ENCODE measurements at regions not wholly inside any gene's neighbourhood (a gene's known extent, or its start where the extent isn't known, plus 50 kb on each side); places are given as distances from the start of the nearest gene placed in this dataset.
"Not testable (repeated sequence)": the region's sequence is repeated elsewhere in the genome, so short reads cannot be mapped to it uniquely, and the experiment has no call there.

DNA sequence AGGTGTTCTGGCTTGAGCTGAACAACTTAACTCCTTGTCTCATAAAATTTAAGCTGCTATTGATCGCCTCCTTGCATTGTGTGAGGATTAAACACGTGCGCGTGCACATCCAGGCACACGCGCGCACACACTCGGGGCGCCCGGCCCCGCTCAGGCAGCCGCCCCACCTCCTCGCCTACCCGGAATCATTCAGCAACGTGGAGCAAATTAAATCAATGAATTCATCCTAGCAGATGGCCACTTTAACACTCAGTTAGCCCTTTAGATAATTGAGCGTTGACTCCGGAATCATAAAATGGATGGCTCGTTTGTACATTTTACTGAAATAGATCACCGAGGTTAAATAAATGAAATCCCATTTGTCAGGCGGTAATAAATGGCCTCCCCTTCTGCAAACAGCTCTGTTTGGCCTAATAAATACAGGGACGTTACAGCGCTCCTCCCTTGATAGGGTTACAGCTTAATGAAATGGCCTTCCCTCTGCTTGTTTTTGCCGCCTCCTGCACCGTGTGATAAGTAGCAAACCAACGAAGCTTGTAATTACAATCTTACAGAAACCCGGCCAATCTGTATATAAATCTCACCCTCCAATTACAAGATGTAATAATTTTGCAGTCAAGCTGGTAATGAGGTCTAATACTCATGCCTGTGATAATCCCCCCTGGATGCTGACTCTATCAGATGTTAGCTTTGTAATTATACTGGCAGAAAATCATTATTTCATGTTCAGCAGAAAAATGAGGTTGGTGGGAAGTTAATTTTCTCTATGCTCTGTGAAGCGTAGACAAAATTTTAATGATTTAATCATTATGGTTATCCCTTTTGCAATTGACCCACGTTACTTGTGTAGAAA lies 229.7 kb upstream of the IRX4 start:
- DNase-seq: no peak

DNA sequence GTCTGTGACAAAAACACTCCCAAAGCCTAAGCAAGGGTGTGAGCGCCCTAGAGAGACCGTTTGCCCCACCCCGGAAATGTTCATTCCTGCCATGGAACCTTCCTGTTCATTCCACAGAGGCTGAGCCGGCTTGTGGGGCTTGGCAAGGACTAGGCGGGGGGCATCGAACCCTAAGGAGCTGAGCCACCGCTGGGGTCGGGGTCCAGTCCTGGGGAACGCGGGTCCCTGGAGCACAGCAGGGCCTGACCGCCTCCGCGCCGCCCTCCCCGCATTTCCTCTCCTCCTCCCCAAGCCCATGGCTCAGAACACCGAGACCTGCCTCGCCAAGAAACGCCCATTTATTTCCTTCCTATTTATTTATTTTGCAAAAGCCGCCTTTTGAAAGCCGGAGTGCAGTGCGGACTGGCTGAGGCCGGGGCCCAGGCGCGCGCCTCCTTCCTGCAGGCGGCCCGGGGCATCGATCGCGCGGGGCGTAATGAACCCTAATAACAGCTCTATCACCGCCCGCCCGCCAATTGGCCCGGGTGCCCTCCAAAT lies 228.9 kb upstream of the IRX4 start:
- DNase-seq: no peak

DNA sequence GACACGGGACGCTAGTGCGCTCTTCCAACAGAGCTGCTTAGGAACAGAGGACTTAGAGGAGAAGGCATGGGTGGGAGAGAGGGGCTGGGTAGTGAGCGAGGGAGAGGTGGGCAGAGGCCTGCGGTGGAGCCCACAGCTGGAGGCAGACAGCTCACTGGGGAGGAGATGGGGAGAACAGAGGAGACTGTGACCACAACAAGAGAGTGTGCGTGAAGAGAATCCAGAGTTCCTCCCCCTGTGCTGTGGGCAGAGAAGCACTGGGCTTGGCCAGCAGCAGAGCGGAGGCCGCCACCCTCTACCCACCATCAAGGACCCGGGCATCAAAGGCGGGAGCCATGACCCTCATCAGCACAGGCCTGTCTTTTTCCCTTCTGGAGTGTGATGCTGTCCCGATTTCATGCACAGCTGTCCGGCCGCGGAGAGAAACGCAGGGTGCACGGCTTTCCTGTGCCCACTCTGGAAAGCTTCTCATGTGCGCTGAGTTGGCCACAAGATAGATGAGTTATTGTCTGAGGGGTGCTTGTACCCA lies 228.3 kb upstream of the IRX4 start:
- no peak for DNase-seq

DNA sequence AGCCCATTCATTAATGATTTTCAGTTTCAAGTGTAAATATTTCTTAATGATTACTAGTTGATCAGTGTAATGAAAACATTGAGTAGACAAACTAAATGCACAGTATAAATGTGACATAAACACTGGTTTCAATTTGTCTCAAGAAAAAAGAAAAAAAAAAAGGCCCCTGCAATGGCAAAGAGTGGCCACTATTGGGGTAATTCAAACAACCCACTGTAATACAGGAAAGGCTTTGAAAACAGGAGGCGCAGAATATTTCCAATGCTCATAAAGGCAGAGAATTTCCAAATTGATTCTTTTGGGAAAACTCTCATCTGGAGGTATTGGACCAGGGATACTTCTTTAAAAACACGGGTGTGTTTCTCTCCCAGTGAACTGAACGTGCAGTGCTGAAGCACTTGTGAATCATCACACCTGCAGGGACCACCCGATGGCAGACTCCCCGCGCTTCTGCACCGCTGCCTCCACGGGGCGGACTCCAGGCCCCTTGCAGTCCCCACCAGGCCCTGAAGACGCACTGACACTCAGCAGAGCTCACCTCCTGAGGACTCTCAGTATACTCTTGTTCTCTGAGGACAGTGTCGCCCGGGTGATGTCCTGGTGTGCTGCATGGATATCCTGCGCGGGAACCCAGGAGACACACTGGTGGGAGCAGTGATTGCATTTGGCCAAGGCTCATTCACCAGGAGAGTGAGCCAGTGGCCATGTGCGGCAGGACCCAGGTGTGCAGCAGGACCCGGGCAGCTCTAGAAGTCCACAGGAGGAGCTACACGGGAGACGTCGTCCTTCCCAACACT lies 227.6 kb upstream of the IRX4 start:
- DNase-seq: no peak

DNA sequence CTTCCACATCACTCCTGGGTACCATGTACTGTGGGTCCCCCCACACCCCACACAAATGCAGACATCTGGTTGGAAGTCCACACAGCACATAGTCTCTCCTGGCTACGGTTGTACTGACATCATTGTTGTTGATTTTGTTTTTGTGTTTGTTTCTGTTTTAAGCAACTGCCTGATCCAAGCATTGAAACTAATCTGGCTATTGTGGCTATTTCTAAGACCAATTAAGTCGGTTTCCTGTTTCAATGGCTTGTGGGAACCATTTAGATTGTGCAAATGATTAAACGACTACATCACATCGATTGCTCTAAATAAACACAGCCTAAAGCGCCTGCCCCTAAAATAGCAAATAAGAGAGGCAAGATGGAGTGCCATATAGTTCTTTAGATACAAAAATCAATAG lies 226.8 kb upstream of the IRX4 start:
- no peak for DNase-seq

DNA sequence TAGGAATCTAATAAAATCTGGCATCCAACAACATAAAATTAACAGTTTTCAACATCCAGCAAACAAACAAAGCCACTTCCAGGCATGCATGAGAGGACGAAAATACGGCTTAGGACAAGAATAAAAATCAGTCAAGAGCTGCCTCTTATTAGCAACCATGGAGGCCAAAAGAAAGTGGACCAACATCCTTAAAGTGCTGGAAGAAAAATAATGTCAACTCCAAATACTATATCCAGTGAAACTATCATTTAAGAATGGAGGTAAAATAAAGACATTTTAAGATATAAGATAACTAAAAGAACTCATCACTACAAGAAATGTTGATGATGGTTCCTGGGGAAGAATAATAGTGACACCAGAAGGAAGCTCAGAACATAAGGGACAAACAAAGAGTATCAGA lies 224.0 kb upstream of the IRX4 start:
- no peak for DNase-seq

DNA sequence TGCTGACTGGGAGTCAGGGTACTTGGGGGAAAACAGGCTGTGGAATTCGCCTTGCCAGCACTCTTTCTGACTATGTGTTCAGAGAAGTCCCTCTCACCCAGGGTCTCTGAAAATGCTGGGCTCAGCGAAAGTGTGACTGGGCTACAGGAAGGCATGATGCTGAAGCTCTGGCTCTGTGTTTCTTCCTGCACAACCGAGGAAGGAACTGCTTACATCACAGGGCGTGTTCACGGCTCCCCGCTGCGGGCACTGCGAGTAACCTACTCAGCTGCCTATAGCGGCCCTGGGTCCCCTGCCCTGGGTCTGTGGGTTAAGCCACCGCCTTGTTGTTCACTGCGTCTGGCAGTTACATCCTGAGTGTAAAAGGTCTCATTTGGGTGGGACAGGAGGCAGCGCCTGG lies 222.4 kb upstream of the IRX4 start:
- DNase-seq: no peak

DNA sequence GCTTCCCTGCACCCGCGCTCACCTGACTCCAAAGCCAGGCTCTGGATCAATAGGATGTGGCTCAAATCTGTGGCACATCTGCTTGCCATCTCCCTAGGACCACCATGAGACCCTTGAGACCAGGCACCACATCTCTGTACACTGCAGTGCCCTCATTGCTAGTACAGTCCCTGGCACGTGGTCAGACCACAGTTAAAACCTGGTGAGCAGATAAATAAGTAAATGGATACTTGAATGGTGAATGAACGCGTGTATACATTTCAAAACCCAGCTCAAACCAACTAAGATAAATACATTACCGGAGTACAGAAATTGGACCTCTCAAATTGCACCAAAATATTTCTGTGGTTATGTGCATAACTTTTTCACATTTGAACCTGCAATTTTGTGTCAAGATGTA lies 221.2 kb upstream of the IRX4 start:
- no peak for DNase-seq

DNA sequence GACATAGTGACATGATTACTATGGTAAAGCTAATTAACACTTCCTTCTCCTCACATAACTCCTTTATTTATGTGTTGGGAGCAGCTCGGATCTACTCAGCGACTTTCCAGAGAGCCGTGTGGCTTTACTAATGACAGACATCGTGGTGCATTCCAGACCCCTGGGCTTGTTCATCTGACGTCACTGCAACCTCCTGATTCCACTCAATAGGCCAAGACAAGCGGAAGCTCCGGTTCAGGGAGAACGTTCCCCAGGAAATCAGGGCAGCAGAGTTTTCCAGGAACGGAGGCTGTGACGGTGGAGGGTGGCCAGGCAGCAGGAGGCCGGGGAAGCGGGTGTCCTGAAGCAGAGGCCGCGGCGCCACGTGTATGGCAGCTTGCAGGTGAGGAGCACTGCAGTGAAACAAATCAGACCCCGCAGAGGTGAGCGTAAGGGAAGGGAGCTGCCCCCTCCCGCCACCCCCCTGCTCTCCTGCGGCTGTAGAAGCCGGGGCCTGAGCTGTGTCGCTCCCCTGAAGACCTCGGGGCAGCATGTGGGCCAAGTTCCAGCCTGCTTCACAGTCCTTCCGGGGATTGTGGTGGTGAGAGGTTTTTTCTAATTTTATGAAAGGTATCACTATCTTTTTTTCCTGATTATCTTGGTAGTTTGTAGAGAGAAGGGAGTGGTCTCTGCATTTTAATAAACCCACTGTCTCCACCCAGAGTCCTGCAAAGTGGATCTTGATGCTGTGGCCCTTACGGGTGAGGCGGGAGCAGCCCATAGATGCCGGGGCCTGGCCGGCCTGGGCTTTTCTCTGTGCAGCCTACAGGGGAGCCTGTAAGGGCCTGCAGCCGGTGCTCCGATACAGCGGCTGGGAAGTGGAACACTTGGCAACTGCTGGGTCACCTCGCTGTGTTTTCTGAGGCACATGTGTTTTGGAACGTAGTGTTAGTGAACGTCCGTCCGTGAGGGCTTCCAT lies 220.4 kb upstream of the IRX4 start:
- no peak for DNase-seq

DNA sequence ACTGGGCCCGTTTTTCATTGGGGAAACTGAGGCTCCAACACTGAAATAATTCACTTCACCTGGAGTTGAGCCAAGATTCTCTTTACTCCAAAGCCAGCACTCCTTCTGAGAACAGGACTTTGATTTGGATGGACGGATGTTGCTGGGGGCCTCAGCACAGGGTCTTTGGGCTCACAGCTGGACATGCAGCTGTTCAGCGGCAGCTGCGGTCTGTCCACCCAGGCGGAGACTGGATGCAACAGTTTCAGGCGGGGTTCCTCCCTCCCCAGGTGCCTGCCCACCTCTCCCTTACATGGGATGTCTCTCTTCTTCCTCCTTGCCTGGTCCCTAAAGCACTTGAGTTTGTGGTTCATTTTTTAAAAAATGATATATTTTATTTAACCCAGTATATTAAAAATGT lies 219.0 kb upstream of the IRX4 start:
- no peak for DNase-seq

DNA sequence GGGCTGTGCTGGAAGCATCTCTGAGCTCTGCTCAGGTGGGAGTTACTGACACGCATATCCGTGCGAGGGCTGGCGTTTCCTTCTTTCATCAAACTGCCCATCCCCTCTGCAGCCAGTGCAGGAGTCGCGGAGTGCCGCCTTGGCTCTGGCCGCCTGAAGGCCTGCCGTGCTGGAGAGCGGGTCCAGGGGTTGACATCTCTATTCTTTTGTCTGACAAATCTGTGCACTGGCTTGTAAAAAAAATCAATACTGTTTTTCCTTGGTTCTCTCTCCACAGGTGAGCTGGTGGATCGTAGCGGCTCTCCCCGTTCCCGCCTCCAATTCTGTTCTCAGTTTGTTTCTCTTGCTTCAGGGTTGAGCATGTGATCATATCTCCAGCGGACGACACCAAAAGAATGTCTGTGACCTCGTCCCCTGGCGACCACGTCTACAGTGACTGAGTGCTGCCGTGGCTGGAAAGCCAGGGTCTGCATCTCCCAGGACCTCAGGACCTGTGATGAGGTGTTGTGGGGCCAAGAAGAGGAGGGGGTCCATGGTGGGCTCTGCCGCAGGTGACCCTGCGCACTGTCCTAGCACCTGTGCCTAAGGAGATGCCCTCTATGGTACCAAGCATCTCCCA lies 214.3 kb upstream of the IRX4 start:
- DNase-seq: no peak

DNA sequence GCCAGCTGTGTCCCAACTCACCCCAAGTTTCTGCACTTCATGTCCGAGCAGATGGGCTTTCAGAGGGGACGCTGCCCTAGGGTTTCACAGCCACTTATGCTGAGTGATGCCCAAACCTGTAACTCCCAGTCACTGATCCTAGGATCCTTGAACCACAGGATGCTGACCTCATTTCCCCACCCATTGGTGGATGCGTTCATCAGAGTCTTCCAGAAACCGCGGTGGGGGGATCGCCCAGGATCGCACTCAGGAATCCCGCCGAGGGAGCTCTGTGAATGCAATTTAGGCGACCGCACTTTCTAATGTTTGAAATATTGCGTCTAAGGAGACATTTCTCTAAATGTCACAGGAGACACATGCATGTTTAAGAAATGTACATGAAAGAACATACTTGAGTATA lies 212.3 kb upstream of the IRX4 start:
- no peak for DNase-seq

DNA sequence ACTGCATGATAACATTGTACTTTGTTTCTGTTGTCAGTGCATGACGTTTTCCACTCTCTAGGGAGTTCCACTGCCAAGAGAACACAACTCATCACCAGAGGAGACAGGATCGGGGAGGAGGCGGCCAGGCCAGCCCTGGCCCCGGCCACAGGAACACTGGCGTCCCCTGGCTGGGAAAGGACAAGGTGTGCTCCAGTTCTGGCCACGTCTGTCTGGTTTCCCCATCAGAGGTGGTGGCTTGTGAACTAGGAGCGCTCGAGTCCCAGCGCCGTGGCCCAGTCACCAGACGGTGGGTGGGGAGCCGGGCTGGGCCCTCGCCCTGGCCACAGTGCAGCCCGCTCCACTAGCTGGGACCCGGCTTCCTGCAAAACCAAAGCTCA lies 211.9 kb upstream of the IRX4 start:
- no peak for DNase-seq

DNA sequence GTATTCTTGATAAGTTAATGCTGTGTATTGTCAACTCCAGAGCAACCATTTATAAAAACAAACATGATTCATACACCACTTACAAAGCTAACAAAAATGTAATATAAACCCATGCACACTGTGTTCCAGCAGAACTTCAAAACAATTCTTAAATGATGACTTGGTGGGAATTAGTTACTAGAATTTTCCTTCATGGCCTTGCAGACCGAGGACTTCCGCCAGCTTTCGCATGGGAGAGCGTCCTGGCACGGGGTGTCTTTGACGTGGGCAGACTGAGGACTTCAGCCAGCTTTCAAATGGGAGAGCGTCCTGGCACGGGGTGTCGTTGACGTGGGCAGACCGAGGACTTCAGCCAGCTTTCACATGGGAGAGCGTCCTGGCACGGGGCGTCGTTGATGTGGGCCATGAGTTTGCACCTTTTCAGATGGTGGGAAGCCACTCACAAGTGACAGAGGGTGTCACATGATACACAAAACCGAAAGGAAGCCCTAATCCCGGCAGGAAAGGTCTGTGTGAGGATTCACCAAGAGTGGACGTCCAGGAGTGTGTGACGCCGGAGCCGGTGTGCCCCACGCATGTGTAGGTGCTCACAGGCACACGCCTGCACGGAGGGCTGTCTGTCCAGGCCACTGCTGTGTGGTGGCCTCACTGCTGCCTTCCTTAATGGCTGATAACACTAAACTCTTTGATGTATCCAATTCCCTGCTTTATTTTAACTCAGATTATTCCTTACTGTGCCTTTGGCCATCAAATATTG lies 211.3 kb upstream of the IRX4 start:
- DNase-seq: peak in 1 of 2 experiments; percentile 29

DNA sequence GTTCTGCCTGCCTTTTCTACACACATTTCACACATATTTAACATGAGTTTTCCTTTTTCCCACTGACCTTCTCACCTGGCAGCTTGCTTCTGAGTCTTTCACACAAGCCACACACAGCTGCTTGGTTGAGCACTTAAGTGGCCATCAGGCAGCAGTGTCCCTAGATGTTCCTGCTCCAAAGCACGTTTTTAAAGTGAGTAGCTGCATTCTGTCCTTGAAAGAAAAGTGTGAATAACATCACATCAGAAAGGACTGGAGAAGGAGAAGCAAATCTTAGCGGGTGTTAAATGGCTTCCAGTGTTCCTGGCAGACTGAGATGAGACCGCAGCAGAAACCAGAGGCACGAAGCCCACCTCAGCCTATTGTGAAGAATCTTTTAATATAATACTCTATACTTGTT lies 209.2 kb upstream of the IRX4 start:
- DNase-seq: no peak

DNA sequence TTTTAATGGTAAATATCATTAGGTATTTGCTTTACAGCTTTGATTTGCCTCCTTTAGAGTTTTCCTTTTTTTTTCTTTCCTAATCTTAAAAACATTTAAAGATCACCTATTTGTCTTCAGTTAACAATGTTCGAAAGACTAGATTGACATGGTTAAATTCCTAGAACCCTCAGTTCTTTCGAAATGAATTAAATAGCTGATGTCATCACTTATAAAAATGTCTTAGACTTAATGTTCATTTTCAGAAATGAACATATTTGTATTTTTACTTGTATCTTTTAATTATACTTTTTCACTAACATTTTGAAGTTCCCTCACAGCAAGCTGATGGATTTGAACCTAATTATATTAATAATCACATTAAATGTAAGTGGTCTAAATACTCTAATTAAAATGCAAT lies 205.3 kb upstream of the IRX4 start:
- no peak for DNase-seq

DNA sequence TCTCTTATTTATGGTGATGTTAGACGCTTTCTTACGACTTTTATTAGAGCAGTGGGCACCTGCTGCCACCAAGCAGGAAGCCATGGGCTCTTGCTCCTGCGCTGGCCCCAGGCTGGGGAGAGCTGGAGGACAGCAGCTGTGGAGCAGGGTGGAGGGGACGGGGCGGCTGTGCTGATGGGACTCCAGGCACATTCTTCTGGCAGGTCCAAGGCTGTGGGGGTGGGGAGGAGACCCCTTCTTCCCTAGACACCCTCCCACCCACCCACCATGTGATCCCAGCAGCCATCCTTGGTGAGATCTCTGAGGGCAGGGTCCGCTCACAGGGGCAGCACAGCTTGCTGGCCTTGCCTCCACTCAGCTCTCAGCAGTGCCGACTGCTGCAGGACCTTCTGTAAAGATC lies 192.6 kb upstream of the IRX4 start:
- no peak for DNase-seq

DNA sequence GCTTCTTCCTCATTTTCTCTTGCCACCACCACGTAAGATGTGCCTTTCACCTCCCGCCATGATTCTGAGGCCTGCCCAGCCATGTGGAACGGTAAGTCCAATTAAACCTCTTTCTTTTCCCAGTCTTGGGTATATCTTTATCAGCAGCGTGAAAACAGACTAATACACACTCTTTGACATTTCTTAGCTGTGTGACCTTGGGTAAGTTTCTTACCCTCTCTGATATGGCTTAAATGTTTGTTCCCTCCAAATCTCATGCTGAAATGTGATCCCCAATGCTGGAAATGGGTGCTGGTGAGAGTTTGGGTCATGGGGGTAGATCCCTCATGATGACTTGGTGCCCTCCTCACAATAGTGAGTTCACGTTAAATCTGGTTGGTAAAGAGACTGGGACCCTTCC lies 188.8 kb upstream of the IRX4 start:
- DNase-seq: no peak

DNA sequence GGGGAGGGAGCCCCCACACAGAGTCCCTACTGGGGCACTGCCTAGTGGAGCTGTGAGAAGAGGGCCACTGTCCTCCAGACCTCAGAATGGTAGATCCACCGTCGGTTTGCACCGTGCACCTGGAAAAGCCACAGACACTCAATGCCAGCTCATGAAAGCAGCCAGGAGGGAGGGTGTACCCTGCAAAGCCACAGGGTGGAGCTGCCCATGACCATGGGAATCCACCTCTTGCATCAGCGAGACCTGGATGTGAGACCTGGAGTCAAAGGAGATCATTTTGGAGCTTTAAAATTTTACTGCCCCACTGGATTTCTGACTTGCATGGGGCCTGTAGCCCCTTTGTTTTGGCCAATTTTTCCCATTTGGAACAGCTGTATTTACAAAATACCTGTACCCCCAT lies 188.1 kb upstream of the IRX4 start:
- DNase-seq: peak; percentile 10 to 23

DNA sequence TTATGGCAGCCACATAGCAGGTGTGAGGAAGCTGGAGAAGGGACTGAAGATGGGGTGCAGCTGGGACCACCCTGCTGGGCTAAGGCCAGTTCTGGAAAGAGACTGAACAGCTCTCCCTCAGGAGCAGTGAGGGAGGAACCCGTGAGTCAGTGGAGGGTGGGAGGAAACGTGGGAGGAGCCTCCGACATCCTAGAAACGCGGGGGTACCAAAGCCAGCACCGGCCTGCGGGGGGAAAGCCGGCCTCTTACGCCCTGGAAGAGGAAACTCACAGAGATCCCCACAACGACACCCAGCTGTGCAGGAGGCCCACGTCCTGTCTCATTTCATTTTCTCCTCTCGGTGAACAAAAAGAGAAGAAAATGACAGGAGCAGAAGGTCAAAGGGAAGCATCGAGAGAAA lies 185.8 kb upstream of the IRX4 start:
- no peak for DNase-seq

DNA sequence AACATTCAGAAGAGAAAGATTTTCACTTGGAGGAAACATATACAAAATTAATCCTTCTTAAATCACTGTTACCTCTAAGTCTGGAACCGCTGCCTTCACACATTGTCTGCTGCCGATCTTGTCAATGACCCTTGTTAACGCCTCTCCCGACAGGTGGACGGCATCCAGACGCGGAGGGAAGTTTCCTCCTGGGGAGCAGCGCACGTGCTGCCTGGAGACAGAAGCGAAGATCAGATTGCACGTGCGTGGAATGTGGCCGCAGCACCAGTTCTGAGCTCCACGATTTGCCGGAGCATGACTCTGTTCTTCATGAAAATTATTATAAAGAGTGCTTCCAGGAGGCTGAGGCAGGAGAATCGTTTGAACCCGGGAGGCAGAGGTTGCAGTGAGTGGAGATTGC lies 183.6 kb upstream of the IRX4 start:
- DNase-seq: no peak

DNA sequence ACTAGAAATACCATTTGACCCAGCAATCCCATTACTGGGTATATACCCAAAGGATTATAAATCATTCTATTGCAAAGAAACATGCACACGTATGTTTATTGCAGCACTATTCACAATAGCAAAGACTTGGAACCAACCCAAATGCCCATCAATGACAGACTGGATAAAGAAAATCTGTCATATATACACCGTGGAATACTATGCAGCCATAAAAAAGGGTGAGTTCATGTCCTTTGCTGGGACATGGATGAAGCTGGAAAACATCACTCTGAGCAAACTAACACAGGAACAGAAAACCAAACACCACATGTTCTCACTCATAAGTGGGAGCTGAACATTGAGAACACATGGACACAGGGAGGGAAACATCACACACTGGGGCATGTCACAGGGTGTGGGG lies 180.7 kb upstream of the IRX4 start:
- not testable (repeated sequence) for DNase-seq
